ENCODE measurements at regions not wholly inside any gene's neighbourhood (a gene's known extent, or its start where the extent isn't known, plus 50 kb on each side); places are given as distances from the start of the nearest gene placed in this dataset.

- TF ChIP-seq POLR2A (IDR thresholded peaks at IDR 0.05; ENCODE audit: low read length): no peak
- no peak for TF ChIP-seq GATA1 (IDR thresholded peaks at IDR 0.05; ENCODE audit: low read depth, low read length)
These were observed 269.7 kb upstream of the GAS1 start for GRCh38 chr9:87216897-87217455.
